ENCODE measurements at regions not wholly inside any gene's neighbourhood (a gene's known extent, or its start where the extent isn't known, plus 50 kb on each side); places are given as distances from the start of the nearest gene placed in this dataset.

DNA sequence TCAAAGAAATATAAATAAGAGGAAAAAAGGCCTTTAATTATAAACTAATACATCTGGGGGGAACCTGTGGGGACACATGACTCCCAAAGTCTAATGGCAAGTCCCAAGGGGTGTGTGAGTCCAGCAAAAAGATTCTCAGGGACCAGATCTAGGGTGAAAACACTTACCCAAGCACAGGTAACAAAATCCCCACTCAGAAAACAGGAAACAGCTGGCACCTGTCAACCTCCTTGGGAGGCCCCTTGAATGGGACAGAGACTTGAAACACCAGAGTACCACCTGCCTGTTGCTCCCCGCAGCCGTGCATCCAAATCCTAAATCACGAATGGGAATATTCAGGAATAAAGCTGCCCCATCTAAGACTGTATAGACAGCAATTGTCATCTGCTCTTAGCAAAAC is 461.2 kb upstream of the CDH5 start:
- TF ChIP-seq, protein P1, sequence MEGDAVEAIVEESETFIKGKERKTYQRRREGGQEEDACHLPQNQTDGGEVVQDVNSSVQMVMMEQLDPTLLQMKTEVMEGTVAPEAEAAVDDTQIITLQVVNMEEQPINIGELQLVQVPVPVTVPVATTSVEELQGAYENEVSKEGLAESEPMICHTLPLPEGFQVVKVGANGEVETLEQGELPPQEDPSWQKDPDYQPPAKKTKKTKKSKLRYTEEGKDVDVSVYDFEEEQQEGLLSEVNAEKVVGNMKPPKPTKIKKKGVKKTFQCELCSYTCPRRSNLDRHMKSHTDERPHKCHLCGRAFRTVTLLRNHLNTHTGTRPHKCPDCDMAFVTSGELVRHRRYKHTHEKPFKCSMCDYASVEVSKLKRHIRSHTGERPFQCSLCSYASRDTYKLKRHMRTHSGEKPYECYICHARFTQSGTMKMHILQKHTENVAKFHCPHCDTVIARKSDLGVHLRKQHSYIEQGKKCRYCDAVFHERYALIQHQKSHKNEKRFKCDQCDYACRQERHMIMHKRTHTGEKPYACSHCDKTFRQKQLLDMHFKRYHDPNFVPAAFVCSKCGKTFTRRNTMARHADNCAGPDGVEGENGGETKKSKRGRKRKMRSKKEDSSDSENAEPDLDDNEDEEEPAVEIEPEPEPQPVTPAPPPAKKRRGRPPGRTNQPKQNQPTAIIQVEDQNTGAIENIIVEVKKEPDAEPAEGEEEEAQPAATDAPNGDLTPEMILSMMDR (conservative IDR thresholded peaks at IDR 0.05) = no peak
- H3K9me3 Mint-ChIP-seq = no peaks in the 10 kb centered on the region

DNA sequence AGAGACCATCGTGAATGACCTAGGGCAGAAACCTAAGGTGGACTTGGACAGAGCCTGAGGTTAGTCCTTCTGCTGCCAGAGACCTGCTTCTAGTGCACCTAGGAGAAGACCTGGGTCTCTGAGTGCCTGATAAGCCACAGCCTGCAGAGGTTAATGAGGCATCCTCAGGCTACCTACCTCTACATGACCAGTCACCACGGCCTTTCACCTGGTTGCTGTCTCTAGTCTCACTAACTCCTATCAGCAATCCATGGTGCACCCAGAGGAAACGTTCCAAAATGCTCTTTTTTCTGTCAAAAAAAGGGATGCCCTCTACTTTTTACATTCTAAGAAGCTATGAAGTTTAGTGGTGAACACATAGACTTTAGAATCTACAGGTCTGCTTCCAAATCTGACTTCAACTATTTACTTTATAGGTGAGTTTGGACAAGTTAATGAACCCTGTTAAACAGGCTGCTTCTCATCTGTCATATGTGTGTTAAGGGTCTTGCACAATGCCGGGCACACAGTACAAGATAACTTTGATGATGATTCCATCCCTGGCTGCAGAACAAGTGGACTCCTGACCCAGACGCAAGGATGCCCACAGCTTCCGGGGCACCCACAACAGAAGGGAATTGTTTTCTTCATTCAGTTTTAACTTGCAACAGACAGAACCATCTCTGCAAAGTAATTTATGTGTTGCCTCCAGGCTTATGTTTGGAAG is 469.9 kb upstream of the CDH5 start:
- H3K36me3 Mint-ChIP-seq (ENCODE audit: low read depth) = no peaks in the 10 kb centered on the region
- H3K27ac Mint-ChIP-seq = no peak overlapping the region
- H3K9me3 Mint-ChIP-seq = no peaks in the 10 kb centered on the region
- Histone ChIP-seq H3K27me3 (ENCODE audit: control insufficient read depth, insufficient read depth, low read length, poor library complexity, severe bottlenecking) (no peaks in the 10 kb centered on the region), H3K36me3 (ENCODE audit: control insufficient read depth, insufficient read depth, low read length) (no peaks in the 10 kb centered on the region), H3K4me3 (ENCODE audit: low read length) (no peak overlapping the region), H3K4me1 (ENCODE audit: control insufficient read depth, insufficient read depth, low read length) (no peaks in the 10 kb centered on the region), H3K9ac (ENCODE audit: extremely low read depth, low read length, poor library complexity, severe bottlenecking) (no peak overlapping the region), H3K27ac (ENCODE audit: low read depth, low read length) (no peak overlapping the region), H3K9me3 (ENCODE audit: control insufficient read depth, low read length) (no peaks in the 10 kb centered on the region)
- H3K27me3 Mint-ChIP-seq (ENCODE audit: insufficient read depth) = peaks cover 39% of the 10 kb centered on the region
- no peak overlapping the region for H3K4me3 Mint-ChIP-seq
- no peak for DNase-seq
- peaks cover 6% of the 10 kb centered on the region for H3K4me1 Mint-ChIP-seq
- TF ChIP-seq, protein P1 (conservative IDR thresholded peaks at IDR 0.05) = no peak
- WGBS, 2 experiments (ENCODE audit: insufficient coverage in 1 of 2, insufficient read length in 1 of 2) = 85 to 86% methylated on average over 5 to 6 of the region's 6 CpGs

More for the DNA sequence above, 461.2 kb upstream of the CDH5 start:
- Histone ChIP-seq H3K4me3 (ENCODE audit: low read length) (no peak overlapping the region), H3K4me1 (ENCODE audit: control insufficient read depth, insufficient read depth, low read length) (no peaks in the 10 kb centered on the region), H3K9me3 (ENCODE audit: control insufficient read depth, low read length) (no peaks in the 10 kb centered on the region), H3K9ac (ENCODE audit: extremely low read depth, low read length, poor library complexity, severe bottlenecking) (no peak overlapping the region), H3K27me3 (ENCODE audit: control insufficient read depth, insufficient read depth, low read length, poor library complexity, severe bottlenecking) (no peaks in the 10 kb centered on the region), H3K36me3 (ENCODE audit: control insufficient read depth, insufficient read depth, low read length) (no peaks in the 10 kb centered on the region), H3K27ac (ENCODE audit: low read depth, low read length) (no peak overlapping the region)
- no peak overlapping the region for H3K4me3 Mint-ChIP-seq
- WGBS, 2 experiments (ENCODE audit: insufficient coverage in 1 of 2, insufficient read length in 1 of 2) = 92 to 96% methylated on average over 3 of the region's 3 CpGs
- no peak for DNase-seq
- H3K27me3 Mint-ChIP-seq (ENCODE audit: insufficient read depth) = peaks cover 26% of the 10 kb centered on the region
- peaks cover 6% of the 10 kb centered on the region for H3K4me1 Mint-ChIP-seq
- no peak overlapping the region for H3K27ac Mint-ChIP-seq
- H3K36me3 Mint-ChIP-seq (ENCODE audit: low read depth) = no peaks in the 10 kb centered on the region

DNA sequence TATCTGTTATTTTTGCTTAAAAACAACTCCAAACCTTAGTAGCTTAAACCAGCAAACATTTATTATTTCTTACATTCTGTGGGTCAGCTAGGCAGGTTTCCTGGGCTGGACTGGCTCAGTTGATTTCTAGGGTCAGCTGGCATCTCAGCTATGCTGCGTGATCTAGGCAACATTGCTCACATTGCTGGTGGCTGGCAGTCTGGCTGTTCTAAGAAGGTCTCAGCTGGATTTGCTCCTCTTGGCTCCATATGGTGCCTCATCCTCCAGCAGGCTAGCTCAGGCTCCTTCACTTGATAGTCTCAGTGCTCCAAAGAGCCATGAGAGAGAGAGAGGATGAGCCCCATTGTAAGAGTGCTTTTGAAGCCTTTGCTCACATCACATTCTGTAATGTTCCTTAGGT is 470.6 kb upstream of the CDH5 start:
- no peak overlapping the region for H3K27ac ChIP-seq (ENCODE audit: low read depth, low read length)
- Mint-ChIP-seq H3K4me1 (peaks cover 5% of the 10 kb centered on the region), H3K4me3 (no peak overlapping the region)

More for the DNA sequence above, 470.6 kb upstream of the CDH5 start:
- 95% methylated on average over 1 of the region's 1 CpG; no CpG with 5 or more reads in 1 of the 2 experiments for WGBS, 2 experiments (ENCODE audit: insufficient coverage in 1 of 2, insufficient read length in 1 of 2)
- H3K36me3 Mint-ChIP-seq (ENCODE audit: low read depth) = no peaks in the 10 kb centered on the region
- H3K9ac ChIP-seq (ENCODE audit: extremely low read depth, low read length, poor library complexity, severe bottlenecking) = no peak overlapping the region
- H3K36me3 ChIP-seq (ENCODE audit: control insufficient read depth, insufficient read depth, low read length) = no peaks in the 10 kb centered on the region
- no peak overlapping the region for H3K27ac Mint-ChIP-seq
- DNase-seq = no peak
- no peaks in the 10 kb centered on the region for H3K9me3 ChIP-seq (ENCODE audit: control insufficient read depth, low read length)
- H3K27me3 ChIP-seq (ENCODE audit: control insufficient read depth, insufficient read depth, low read length, poor library complexity, severe bottlenecking) = no peaks in the 10 kb centered on the region
- TF ChIP-seq, protein P1 (conservative IDR thresholded peaks at IDR 0.05) = no peak
- no peak overlapping the region for H3K4me3 ChIP-seq (ENCODE audit: low read length)
- no peaks in the 10 kb centered on the region for H3K9me3 Mint-ChIP-seq
- H3K4me1 ChIP-seq (ENCODE audit: control insufficient read depth, insufficient read depth, low read length) = no peaks in the 10 kb centered on the region
- peaks cover 34% of the 10 kb centered on the region for H3K27me3 Mint-ChIP-seq (ENCODE audit: insufficient read depth)

All from endodermal cell (in vitro differentiated cells).